Peyer's patch (tissue), 4 donors: ENCODE measurements at regions not wholly inside any gene's neighbourhood (a gene's known extent, or its start where the extent isn't known, plus 50 kb on each side); places are given as distances from the start of the nearest gene placed in this dataset.

Experiments used
- DNase-seq, 3 donors: peaks; one replicate each; pipeline ENCODE4 v3.0.0-alpha.2; 2017 to 2019
- H3K27ac ChIP-seq, 4 donors: fragments of 200-600 bp; sonication (generic); one replicate each; pipeline ENCODE4 v1.5.1; 2016 to 2019
- H3K27me3 ChIP-seq, 2 donors: fragments of 200-600 bp; sonication (generic); one replicate each; pipeline ENCODE4 v1.5.1; 2019
- H3K36me3 ChIP-seq, 3 donors: fragments of 200-600 bp; sonication (generic); one replicate each; pipeline ENCODE4 v1.5.1; 2016 to 2019
- H3K4me1 ChIP-seq, 4 donors: fragments of 200-600 bp; sonication (generic); one replicate each; pipeline ENCODE4 v1.5.1; 2016 to 2019
- H3K4me3 ChIP-seq, 4 donors: fragments of 200-600 bp; sonication (generic); 1 replicate in 3 of 4; 2 replicates in 1 of 4; pipeline ENCODE4 v1.5.1; 2016 to 2019; ENCODE audit warnings: mild to moderate bottlenecking in 1 of 4
- H3K9me3 ChIP-seq, 4 donors: fragments of 200-600 bp; sonication (generic); one replicate each; pipeline ENCODE4 v1.5.1; 2016 to 2019; ENCODE audit warnings: mild to moderate bottlenecking in 1 of 4
- CTCF ChIP-seq, 6 experiments: fragments of 450-650 bp in 4 of 6; fragments of 200-600 bp in 2 of 6; sonication (generic) in 1 of 6; IDR thresholded peaks; one replicate each; pipeline ENCODE4 v1.5.1; 2017 to 2019; ENCODE audit warnings: antibody characterized with exemption in 6 of 6, mild to moderate bottlenecking in 3 of 6, moderate library complexity in 1 of 6
- POLR2A ChIP-seq, 2 donors: fragments of 450-650 bp; IDR thresholded peaks; one replicate each; pipeline ENCODE4 v1.5.1; 2017; ENCODE audit warnings: antibody characterized with exemption in 2 of 2, mild to moderate bottlenecking in 2 of 2, moderate library complexity in 2 of 2

DNA sequence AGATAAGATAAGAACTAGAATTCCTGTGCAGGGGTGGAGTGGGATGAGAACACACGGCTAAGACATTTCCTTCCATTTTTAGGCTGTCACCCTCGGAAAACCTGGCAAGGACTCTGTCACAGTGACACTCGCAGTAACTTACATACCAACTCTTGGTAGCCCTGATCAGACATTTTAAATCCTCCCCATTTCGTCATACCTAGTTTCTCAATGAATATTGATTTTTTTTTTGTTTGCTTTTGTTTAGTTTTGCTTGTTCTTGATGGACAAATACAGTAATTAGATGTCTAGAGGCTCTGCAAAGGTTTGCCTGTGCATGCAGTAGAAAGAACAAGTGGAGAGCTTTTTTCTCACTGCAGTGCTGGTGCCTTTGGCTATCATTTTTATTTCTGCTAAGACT, 213.0 kb upstream of the FAM83B start:
- no peak for DNase-seq
- H3K4me1 ChIP-seq = no peaks in the 10 kb centered on the region
- no peaks in the 10 kb centered on the region for H3K9me3 ChIP-seq
- H3K27ac ChIP-seq = no peak overlapping the region
- H3K4me3 ChIP-seq = no peak overlapping the region
- no peaks in the 10 kb centered on the region for H3K36me3 ChIP-seq
- TF ChIP-seq CTCF (IDR thresholded peaks at IDR 0.05) = no peak
- no peak for TF ChIP-seq POLR2A (IDR thresholded peaks at IDR 0.05)
- no peaks in the 10 kb centered on the region for H3K27me3 ChIP-seq

- H3K27me3 ChIP-seq = no peaks in the 10 kb centered on the region
- no peak for TF ChIP-seq CTCF (IDR thresholded peaks at IDR 0.05)
- no peak for TF ChIP-seq POLR2A (IDR thresholded peaks at IDR 0.05)
- DNase-seq = no peak
- H3K36me3 ChIP-seq = no peaks in the 10 kb centered on the region
- no peak overlapping the region for H3K4me3 ChIP-seq
- H3K9me3 ChIP-seq = no peaks in the 10 kb centered on the region
- no peak overlapping the region for H3K27ac ChIP-seq
- no peaks in the 10 kb centered on the region for H3K4me1 ChIP-seq
These were observed 205.7 kb upstream of the FAM83B start for GRCh38 chr6:54640911-54641310.

DNA sequence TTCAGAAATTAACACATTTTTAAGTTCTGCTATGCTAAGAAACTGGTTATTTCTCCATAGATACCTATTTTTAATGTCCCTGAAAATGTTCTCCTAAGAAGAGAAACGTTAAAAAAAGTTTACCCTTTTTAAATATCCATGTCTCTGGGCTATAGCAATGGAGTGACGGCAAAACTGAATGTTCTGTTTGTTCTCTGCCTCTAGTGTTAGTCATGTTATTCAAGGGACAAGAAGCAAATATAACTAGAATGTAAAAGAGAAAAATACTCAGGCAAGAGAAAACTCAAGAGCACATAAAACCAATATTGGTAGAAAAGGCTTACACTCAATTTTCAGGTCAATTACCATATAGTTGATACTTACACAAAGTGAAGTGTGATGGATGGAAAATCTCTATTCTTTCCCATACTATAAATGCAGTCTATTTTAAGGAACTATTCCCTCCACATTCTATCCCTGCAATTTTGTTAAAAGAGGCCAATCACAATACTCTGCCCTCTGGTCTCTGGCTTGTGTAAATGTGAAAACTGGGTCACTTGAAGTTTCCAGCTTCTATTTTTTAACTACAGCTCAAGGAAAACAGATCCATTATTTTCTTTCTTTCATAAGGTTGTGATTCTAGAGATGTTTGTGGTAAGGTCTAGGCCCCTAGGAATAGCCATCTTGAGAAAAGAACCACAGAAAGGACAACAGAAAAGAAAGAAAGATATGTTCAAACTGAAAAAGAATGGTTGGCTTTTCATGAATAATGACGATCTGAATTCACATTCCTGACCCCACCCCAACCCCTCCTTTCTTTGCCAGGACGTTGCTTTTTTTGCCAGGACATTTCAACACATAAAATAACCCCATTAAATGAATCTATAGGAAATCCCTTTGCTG, 200.3 kb upstream of the FAM83B start:
- no peak overlapping the region for H3K27ac ChIP-seq

GRCh38 chr6:54646951-54647664, 199.5 kb upstream of the FAM83B start:
- no peaks in the 10 kb centered on the region for H3K27me3 ChIP-seq
- H3K4me1 ChIP-seq = no peaks in the 10 kb centered on the region
- TF ChIP-seq POLR2A (IDR thresholded peaks at IDR 0.05) (no peak), CTCF (IDR thresholded peaks at IDR 0.05) (no peak)
- H3K9me3 ChIP-seq = no peaks in the 10 kb centered on the region
- H3K4me3 ChIP-seq = no peak overlapping the region
- H3K36me3 ChIP-seq = no peaks in the 10 kb centered on the region
- no peak for DNase-seq
- H3K27ac ChIP-seq = no peak overlapping the region

More for the DNA sequence above, 200.3 kb upstream of the FAM83B start:
- Histone ChIP-seq H3K27me3 (no peaks in the 10 kb centered on the region), H3K36me3 (no peaks in the 10 kb centered on the region), H3K4me3 (no peak overlapping the region), H3K4me1 (no peaks in the 10 kb centered on the region), H3K9me3 (no peaks in the 10 kb centered on the region)
- TF ChIP-seq CTCF (IDR thresholded peaks at IDR 0.05) = no peak
- TF ChIP-seq POLR2A (IDR thresholded peaks at IDR 0.05) = no peak
- DNase-seq = no peak

GRCh38 chr6:54654381-54654780, 192.2 kb upstream of the FAM83B start:
- no peaks in the 10 kb centered on the region for H3K36me3 ChIP-seq
- peaks cover 0 to 2% (median 0%) of the 10 kb centered on the region in 4 donors for H3K9me3 ChIP-seq
- no peaks in the 10 kb centered on the region for H3K4me1 ChIP-seq
- TF ChIP-seq POLR2A (IDR thresholded peaks at IDR 0.05) (no peak), CTCF (IDR thresholded peaks at IDR 0.05) (no peak)
- no peak overlapping the region for H3K4me3 ChIP-seq
- no peaks in the 10 kb centered on the region for H3K27me3 ChIP-seq
- H3K27ac ChIP-seq = no peak overlapping the region
- DNase-seq = no peak
